ENCODE measurements at regions not wholly inside any gene's neighbourhood (a gene's known extent, or its start where the extent isn't known, plus 50 kb on each side); places are given as distances from the start of the nearest gene placed in this dataset.
"Not testable (repeated sequence)": the region's sequence is repeated elsewhere in the genome, so short reads cannot be mapped to it uniquely, and the experiment has no call there.

GRCh38 chr14:57044101-57044973 lies 224.4 kb downstream of the EXOC5 start:
- TF ChIP-seq, protein P1, sequence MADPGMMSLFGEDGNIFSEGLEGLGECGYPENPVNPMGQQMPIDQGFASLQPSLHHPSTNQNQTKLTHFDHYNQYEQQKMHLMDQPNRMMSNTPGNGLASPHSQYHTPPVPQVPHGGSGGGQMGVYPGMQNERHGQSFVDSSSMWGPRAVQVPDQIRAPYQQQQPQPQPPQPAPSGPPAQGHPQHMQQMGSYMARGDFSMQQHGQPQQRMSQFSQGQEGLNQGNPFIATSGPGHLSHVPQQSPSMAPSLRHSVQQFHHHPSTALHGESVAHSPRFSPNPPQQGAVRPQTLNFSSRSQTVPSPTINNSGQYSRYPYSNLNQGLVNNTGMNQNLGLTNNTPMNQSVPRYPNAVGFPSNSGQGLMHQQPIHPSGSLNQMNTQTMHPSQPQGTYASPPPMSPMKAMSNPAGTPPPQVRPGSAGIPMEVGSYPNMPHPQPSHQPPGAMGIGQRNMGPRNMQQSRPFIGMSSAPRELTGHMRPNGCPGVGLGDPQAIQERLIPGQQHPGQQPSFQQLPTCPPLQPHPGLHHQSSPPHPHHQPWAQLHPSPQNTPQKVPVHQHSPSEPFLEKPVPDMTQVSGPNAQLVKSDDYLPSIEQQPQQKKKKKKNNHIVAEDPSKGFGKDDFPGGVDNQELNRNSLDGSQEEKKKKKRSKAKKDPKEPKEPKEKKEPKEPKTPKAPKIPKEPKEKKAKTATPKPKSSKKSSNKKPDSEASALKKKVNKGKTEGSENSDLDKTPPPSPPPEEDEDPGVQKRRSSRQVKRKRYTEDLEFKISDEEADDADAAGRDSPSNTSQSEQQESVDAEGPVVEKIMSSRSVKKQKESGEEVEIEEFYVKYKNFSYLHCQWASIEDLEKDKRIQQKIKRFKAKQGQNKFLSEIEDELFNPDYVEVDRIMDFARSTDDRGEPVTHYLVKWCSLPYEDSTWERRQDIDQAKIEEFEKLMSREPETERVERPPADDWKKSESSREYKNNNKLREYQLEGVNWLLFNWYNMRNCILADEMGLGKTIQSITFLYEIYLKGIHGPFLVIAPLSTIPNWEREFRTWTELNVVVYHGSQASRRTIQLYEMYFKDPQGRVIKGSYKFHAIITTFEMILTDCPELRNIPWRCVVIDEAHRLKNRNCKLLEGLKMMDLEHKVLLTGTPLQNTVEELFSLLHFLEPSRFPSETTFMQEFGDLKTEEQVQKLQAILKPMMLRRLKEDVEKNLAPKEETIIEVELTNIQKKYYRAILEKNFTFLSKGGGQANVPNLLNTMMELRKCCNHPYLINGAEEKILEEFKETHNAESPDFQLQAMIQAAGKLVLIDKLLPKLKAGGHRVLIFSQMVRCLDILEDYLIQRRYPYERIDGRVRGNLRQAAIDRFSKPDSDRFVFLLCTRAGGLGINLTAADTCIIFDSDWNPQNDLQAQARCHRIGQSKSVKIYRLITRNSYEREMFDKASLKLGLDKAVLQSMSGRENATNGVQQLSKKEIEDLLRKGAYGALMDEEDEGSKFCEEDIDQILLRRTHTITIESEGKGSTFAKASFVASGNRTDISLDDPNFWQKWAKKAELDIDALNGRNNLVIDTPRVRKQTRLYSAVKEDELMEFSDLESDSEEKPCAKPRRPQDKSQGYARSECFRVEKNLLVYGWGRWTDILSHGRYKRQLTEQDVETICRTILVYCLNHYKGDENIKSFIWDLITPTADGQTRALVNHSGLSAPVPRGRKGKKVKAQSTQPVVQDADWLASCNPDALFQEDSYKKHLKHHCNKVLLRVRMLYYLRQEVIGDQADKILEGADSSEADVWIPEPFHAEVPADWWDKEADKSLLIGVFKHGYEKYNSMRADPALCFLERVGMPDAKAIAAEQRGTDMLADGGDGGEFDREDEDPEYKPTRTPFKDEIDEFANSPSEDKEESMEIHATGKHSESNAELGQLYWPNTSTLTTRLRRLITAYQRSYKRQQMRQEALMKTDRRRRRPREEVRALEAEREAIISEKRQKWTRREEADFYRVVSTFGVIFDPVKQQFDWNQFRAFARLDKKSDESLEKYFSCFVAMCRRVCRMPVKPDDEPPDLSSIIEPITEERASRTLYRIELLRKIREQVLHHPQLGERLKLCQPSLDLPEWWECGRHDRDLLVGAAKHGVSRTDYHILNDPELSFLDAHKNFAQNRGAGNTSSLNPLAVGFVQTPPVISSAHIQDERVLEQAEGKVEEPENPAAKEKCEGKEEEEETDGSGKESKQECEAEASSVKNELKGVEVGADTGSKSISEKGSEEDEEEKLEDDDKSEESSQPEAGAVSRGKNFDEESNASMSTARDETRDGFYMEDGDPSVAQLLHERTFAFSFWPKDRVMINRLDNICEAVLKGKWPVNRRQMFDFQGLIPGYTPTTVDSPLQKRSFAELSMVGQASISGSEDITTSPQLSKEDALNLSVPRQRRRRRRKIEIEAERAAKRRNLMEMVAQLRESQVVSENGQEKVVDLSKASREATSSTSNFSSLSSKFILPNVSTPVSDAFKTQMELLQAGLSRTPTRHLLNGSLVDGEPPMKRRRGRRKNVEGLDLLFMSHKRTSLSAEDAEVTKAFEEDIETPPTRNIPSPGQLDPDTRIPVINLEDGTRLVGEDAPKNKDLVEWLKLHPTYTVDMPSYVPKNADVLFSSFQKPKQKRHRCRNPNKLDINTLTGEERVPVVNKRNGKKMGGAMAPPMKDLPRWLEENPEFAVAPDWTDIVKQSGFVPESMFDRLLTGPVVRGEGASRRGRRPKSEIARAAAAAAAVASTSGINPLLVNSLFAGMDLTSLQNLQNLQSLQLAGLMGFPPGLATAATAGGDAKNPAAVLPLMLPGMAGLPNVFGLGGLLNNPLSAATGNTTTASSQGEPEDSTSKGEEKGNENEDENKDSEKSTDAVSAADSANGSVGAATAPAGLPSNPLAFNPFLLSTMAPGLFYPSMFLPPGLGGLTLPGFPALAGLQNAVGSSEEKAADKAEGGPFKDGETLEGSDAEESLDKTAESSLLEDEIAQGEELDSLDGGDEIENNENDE (IDR thresholded peaks at IDR 0.05; ENCODE audit: low read depth, low read length), result not testable (repeated sequence)
- TF ChIP-seq NR2C2 (CRISPR knock-in tag; IDR thresholded peaks at IDR 0.05); NR2C2 (tag; IDR thresholded peaks at IDR 0.05); FOS (IDR thresholded peaks at IDR 0.05; ENCODE audit: extremely low read depth, insufficient read length); HNRNPK (IDR thresholded peaks at IDR 0.05; ENCODE audit: low read depth, low read length, poor library complexity, severe bottlenecking); MAZ (CRISPR knock-in tag; conservative IDR thresholded peaks at IDR 0.05 in 1 of 2, IDR thresholded peaks at IDR 0.05 in 1 of 2); DPF2 (IDR thresholded peaks at IDR 0.05); ZNF707 (CRISPR knock-in tag; conservative IDR thresholded peaks at IDR 0.05); ELK1 (CRISPR knock-in tag; IDR thresholded peaks at IDR 0.05); ZNF699 (CRISPR knock-in tag; IDR thresholded peaks at IDR 0.05; ENCODE audit: insufficient replicate concordance); PHTF2 (CRISPR knock-in tag; IDR thresholded peaks at IDR 0.05): not testable (repeated sequence)
- TF ChIP-seq, protein P2, sequence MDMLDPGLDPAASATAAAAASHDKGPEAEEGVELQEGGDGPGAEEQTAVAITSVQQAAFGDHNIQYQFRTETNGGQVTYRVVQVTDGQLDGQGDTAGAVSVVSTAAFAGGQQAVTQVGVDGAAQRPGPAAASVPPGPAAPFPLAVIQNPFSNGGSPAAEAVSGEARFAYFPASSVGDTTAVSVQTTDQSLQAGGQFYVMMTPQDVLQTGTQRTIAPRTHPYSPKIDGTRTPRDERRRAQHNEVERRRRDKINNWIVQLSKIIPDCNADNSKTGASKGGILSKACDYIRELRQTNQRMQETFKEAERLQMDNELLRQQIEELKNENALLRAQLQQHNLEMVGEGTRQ (CRISPR knock-in tag; IDR thresholded peaks at IDR 0.05), result not testable (repeated sequence)
- TF ChIP-seq, protein P3, sequence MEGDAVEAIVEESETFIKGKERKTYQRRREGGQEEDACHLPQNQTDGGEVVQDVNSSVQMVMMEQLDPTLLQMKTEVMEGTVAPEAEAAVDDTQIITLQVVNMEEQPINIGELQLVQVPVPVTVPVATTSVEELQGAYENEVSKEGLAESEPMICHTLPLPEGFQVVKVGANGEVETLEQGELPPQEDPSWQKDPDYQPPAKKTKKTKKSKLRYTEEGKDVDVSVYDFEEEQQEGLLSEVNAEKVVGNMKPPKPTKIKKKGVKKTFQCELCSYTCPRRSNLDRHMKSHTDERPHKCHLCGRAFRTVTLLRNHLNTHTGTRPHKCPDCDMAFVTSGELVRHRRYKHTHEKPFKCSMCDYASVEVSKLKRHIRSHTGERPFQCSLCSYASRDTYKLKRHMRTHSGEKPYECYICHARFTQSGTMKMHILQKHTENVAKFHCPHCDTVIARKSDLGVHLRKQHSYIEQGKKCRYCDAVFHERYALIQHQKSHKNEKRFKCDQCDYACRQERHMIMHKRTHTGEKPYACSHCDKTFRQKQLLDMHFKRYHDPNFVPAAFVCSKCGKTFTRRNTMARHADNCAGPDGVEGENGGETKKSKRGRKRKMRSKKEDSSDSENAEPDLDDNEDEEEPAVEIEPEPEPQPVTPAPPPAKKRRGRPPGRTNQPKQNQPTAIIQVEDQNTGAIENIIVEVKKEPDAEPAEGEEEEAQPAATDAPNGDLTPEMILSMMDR (IDR thresholded peaks at IDR 0.05 in 2 of 3, conservative IDR thresholded peaks at IDR 0.05 in 1 of 3; ENCODE audit: insufficient read depth in 2 of 3, low read depth in 1 of 3, low read length in 3 of 3), result not testable (repeated sequence)

Measured in K562 (cell line).